ENCODE measurements at regions not wholly inside any gene's neighbourhood (a gene's known extent, or its start where the extent isn't known, plus 50 kb on each side); places are given as distances from the start of the nearest gene placed in this dataset.

GRCh38 chr12:83186419-83186818, 499.7 kb downstream of the TMTC2 start:
- no peak for DNase-seq

- DNase-seq: no peak
Measured at GRCh38 chr12:83185241-83185640, 498.5 kb downstream of the TMTC2 start.

All from NCI-H187 treated with DMSO at 0.1 percent for 48 hours (cell line).